ENCODE measurements at regions not wholly inside any gene's neighbourhood (a gene's known extent, or its start where the extent isn't known, plus 50 kb on each side); places are given as distances from the start of the nearest gene placed in this dataset.

DNA sequence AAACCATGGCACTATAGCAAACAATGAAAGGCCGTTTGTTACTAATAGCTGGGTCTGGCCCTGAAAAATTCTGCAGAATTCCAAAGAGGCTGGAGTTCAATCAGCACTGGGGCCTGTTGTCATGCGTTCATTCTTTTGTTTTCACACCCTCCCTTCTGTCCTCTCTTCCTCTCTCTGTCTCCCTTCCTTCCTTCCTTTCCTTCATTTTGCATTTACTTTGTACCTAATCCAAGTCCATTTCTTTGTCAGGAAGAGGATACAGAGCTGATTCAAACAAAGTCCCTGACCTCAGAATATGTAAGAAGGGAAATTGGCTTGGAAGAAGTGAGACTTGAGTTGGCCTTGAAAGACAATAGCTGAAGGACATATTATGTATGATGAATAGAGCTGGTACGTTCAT is 119.6 kb upstream of the LDB2 start:
- DNase-seq (ENCODE audit: low read depth in 2 of 2) = no peak
- no peak overlapping the region for H3K27ac ChIP-seq (ENCODE audit: insufficient read depth, low read length)
- no peak overlapping the region for H3K4me2 ChIP-seq (ENCODE audit: extremely low read depth, insufficient read depth, low read length)
- no peaks in the 10 kb centered on the region for H3K4me1 ChIP-seq (ENCODE audit: control insufficient read depth, extremely low read depth, insufficient read depth, low read length)
- peak overlapping the region; percentile 21 for H2AFZ ChIP-seq (ENCODE audit: low read length)
- no peaks in the 10 kb centered on the region for H3K79me2 ChIP-seq (ENCODE audit: control insufficient read depth, insufficient read depth, low read length)
- H3K9me3 ChIP-seq (ENCODE audit: control insufficient read depth, insufficient read depth, low read depth, low read length) = no peaks in the 10 kb centered on the region
- TF ChIP-seq, protein P1, sequence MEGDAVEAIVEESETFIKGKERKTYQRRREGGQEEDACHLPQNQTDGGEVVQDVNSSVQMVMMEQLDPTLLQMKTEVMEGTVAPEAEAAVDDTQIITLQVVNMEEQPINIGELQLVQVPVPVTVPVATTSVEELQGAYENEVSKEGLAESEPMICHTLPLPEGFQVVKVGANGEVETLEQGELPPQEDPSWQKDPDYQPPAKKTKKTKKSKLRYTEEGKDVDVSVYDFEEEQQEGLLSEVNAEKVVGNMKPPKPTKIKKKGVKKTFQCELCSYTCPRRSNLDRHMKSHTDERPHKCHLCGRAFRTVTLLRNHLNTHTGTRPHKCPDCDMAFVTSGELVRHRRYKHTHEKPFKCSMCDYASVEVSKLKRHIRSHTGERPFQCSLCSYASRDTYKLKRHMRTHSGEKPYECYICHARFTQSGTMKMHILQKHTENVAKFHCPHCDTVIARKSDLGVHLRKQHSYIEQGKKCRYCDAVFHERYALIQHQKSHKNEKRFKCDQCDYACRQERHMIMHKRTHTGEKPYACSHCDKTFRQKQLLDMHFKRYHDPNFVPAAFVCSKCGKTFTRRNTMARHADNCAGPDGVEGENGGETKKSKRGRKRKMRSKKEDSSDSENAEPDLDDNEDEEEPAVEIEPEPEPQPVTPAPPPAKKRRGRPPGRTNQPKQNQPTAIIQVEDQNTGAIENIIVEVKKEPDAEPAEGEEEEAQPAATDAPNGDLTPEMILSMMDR (conservative IDR thresholded peaks at IDR 0.05 in 1 of 2, IDR thresholded peaks at IDR 0.05 in 1 of 2; ENCODE audit: low read depth in 1 of 2, low read length in 2 of 2) = no peak
- TF ChIP-seq EZH2 (IDR thresholded peaks at IDR 0.05; ENCODE audit: low read length, missing control alignments) = no peak
- no peak overlapping the region for H3K9ac ChIP-seq (ENCODE audit: insufficient read depth, low read length)
- no peaks in the 10 kb centered on the region for H4K20me1 ChIP-seq (ENCODE audit: control insufficient read depth, extremely low read depth, insufficient read depth, low read length)
- no peaks in the 10 kb centered on the region for H3K27me3 ChIP-seq (ENCODE audit: control insufficient read depth, insufficient read depth, low read length)
- H3K4me3 ChIP-seq (replicated peaks in 1 of 4; ENCODE audit: control extremely low read depth in 1 of 4, insufficient read depth in 1 of 4, low read depth in 3 of 4, low read length in 4 of 4) = no peak overlapping the region
- H3K36me3 ChIP-seq (ENCODE audit: control insufficient read depth, insufficient read depth, low read length) = no peaks in the 10 kb centered on the region

DNA sequence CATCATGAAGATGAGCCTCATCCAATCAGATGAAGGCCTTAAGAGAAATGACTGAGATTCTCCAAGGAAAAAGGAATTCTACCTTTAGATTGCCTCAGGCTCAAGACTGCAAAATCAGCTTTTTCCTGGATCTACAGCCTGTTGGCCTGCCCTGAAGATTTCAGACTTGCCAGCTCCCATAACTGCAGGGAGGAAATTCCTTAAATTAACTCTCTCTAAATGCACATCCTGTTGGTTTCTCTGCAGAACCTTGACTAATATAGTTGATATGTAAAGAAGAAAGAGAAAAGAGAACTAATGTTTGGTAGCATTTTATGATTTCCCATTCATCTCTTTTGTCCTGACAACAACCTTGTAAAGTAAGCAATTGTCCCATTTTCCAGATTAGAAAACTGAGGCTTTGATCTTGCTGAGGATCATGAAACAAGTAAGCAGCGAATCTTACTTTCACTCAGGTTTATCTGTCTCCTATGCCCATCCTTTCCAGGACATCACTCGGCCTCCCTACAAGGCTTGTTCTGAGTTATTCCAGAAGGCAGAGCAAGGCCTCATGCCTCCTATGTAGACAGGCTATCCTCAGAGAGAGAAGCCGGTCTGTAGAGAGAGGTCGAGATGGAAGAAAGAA is 115.0 kb upstream of the LDB2 start:
- peak in 1 of 2 donors; percentile 67 for DNase-seq (ENCODE audit: low read depth in 2 of 2)
- H3K9me3 ChIP-seq (ENCODE audit: control insufficient read depth, insufficient read depth, low read depth, low read length) = no peaks in the 10 kb centered on the region
- H3K4me1 ChIP-seq (ENCODE audit: control insufficient read depth, extremely low read depth, insufficient read depth, low read length) = no peaks in the 10 kb centered on the region
- H3K27ac ChIP-seq (ENCODE audit: insufficient read depth, low read length) = no peak overlapping the region
- H4K20me1 ChIP-seq (ENCODE audit: control insufficient read depth, extremely low read depth, insufficient read depth, low read length) = no peaks in the 10 kb centered on the region
- no peak overlapping the region for H3K4me3 ChIP-seq (replicated peaks in 1 of 4; ENCODE audit: control extremely low read depth in 1 of 4, insufficient read depth in 1 of 4, low read depth in 3 of 4, low read length in 4 of 4)
- no peak overlapping the region for H2AFZ ChIP-seq (ENCODE audit: low read length)
- no peaks in the 10 kb centered on the region for H3K79me2 ChIP-seq (ENCODE audit: control insufficient read depth, insufficient read depth, low read length)
- H3K9ac ChIP-seq (ENCODE audit: insufficient read depth, low read length) = no peak overlapping the region
- no peak overlapping the region for H3K4me2 ChIP-seq (ENCODE audit: extremely low read depth, insufficient read depth, low read length)
- no peaks in the 10 kb centered on the region for H3K27me3 ChIP-seq (ENCODE audit: control insufficient read depth, insufficient read depth, low read length)
- TF ChIP-seq, protein P1 (conservative IDR thresholded peaks at IDR 0.05 in 1 of 2, IDR thresholded peaks at IDR 0.05 in 1 of 2; ENCODE audit: low read depth in 1 of 2, low read length in 2 of 2) = no peak
- TF ChIP-seq EZH2 (IDR thresholded peaks at IDR 0.05; ENCODE audit: low read length, missing control alignments) = no peak
- no peaks in the 10 kb centered on the region for H3K36me3 ChIP-seq (ENCODE audit: control insufficient read depth, insufficient read depth, low read length)

GRCh38 chr4:17012451-17012850 is 114.0 kb upstream of the LDB2 start:
- no peak overlapping the region for H2AFZ ChIP-seq (ENCODE audit: low read length)
- no peak for DNase-seq (ENCODE audit: low read depth in 2 of 2)
- H3K4me3 ChIP-seq (replicated peaks in 1 of 4; ENCODE audit: control extremely low read depth in 1 of 4, insufficient read depth in 1 of 4, low read depth in 3 of 4, low read length in 4 of 4) = no peak overlapping the region
- no peaks in the 10 kb centered on the region for H3K27me3 ChIP-seq (ENCODE audit: control insufficient read depth, insufficient read depth, low read length)
- no peaks in the 10 kb centered on the region for H3K79me2 ChIP-seq (ENCODE audit: control insufficient read depth, insufficient read depth, low read length)
- H3K27ac ChIP-seq (ENCODE audit: insufficient read depth, low read length) = no peak overlapping the region
- no peaks in the 10 kb centered on the region for H4K20me1 ChIP-seq (ENCODE audit: control insufficient read depth, extremely low read depth, insufficient read depth, low read length)
- H3K4me1 ChIP-seq (ENCODE audit: control insufficient read depth, extremely low read depth, insufficient read depth, low read length) = no peaks in the 10 kb centered on the region
- no peak overlapping the region for H3K9ac ChIP-seq (ENCODE audit: insufficient read depth, low read length)
- no peak for TF ChIP-seq EZH2 (IDR thresholded peaks at IDR 0.05; ENCODE audit: low read length, missing control alignments)
- TF ChIP-seq, protein P1 (conservative IDR thresholded peaks at IDR 0.05 in 1 of 2, IDR thresholded peaks at IDR 0.05 in 1 of 2; ENCODE audit: low read depth in 1 of 2, low read length in 2 of 2) = no peak
- H3K9me3 ChIP-seq (ENCODE audit: control insufficient read depth, insufficient read depth, low read depth, low read length) = no peaks in the 10 kb centered on the region
- H3K4me2 ChIP-seq (ENCODE audit: extremely low read depth, insufficient read depth, low read length) = no peak overlapping the region
- H3K36me3 ChIP-seq (ENCODE audit: control insufficient read depth, insufficient read depth, low read length) = no peaks in the 10 kb centered on the region
